HepG2 (cell line): ENCODE measurements at regions not wholly inside any gene's neighbourhood (a gene's known extent, or its start where the extent isn't known, plus 50 kb on each side); places are given as distances from the start of the nearest gene placed in this dataset.
"Not testable (repeated sequence)": the region's sequence is repeated elsewhere in the genome, so short reads cannot be mapped to it uniquely, and the experiment has no call there.

Experiments used
- ATAC-seq: fragments of 200-7000 bp; cut with Tn5 transposase; 3 replicates; pipeline ENCODE4 v1.9.1; 2020; ENCODE audit warnings: mild to moderate bottlenecking, moderate library complexity
- BruUV-seq: library from RNA; stranded (reverse); fragments of 400-500 nt; replicated peaks from 2 replicates; lab custom pipeline; 2021; lab: Mats Ljungman, UMichigan
- CTCF ChIA-PET: fragments of 300-600 bp; formaldehyde crosslinking; extraction: SDS; loops from one replicate; lab custom pipeline; 2021; ENCODE audit warnings: low total read pairs, inconsistent platforms, low intra/inter-chr PET ratio; lab: Yijun Ruan, JAX
- POLR2A ChIA-PET: fragments of 350-600 bp; sonication (Branson Sonifier 250); formaldehyde crosslinking; loops from one replicate; lab custom pipeline; 2020; ENCODE audit warnings: antibody characterized with exemption, inconsistent platforms; lab: Yijun Ruan, JAX
- DNase-seq: peaks from one replicate; pipeline ENCODE4 v3.0.0-alpha.2; 2015; ENCODE audit warnings: low spot score
- FAIRE-seq: peaks from 3 replicates; lab custom pipeline; 2011; peaks lifted over from hg19 to GRCh38; lab: Jason Lieb, UNC
- H2AFZ ChIP-seq: one replicate; pipeline ENCODE4 v1.6.1; 2011; ENCODE audit warnings: low read length, inconsistent platforms
- H3K27ac ChIP-seq: fragments of 300-600 bp; 3 replicates; pipeline ENCODE4 v1.8.0; 2011; ENCODE audit warnings: mixed run types, mild to moderate bottlenecking, mixed read lengths, low read length, inconsistent platforms; ENCODE audit not compliant: insufficient read depth; ENCODE audit errors: extremely low read length
- H3K27me3 ChIP-seq, 2 experiments: fragments of 200-600 bp in 1 of 2; 2 replicates in 1 of 2; 3 replicates in 1 of 2; pipeline versions ENCODE4 v1.6.0 to v1.8.0; 2011; ENCODE audit warnings: low read length in 2 of 2, mild to moderate bottlenecking in 2 of 2, moderate library complexity in 2 of 2, inconsistent platforms in 1 of 2; ENCODE audit not compliant: insufficient read depth in 2 of 2, control insufficient read depth in 1 of 2
- H3K36me3 ChIP-seq, 2 experiments: fragments of 200-600 bp in 1 of 2; replicated peaks in 1 of 2; 2 replicates in 1 of 2; 3 replicates in 1 of 2; pipeline versions ENCODE4 v1.5.1 to v1.8.0; 2011; ENCODE audit warnings: low read length in 2 of 2, inconsistent platforms in 1 of 2; ENCODE audit not compliant: insufficient read depth in 2 of 2, control insufficient read depth in 1 of 2
- H3K4me1 ChIP-seq: 2 replicates; pipeline ENCODE4 v1.5.1; 2012; ENCODE audit warnings: low read length, inconsistent platforms; ENCODE audit not compliant: insufficient read depth
- H3K4me2 ChIP-seq: 2 replicates; pipeline ENCODE4 v1.6.0; 2011; ENCODE audit warnings: low read depth, low read length, inconsistent platforms
- H3K4me3 ChIP-seq, 3 experiments: fragments of 200-600 bp in 1 of 3; sonication (generic), shearing (Covaris generic) in 1 of 3; replicated peaks in 1 of 3; 2 replicates each; pipeline ENCODE4 v1.5.1; 2011 to 2016; ENCODE audit warnings: low read length in 3 of 3, inconsistent platforms in 2 of 3, low read depth in 2 of 3, mild to moderate bottlenecking in 2 of 3, control low read depth in 1 of 3, mixed read lengths in 1 of 3; ENCODE audit not compliant: insufficient read depth in 1 of 3
- H3K79me2 ChIP-seq: one replicate; pipeline ENCODE4 v1.6.1; 2011; ENCODE audit warnings: low read length, inconsistent platforms; ENCODE audit not compliant: insufficient read depth
- H3K9ac ChIP-seq: 2 replicates; pipeline ENCODE4 v1.6.0; 2011; ENCODE audit warnings: mild to moderate bottlenecking, low read depth, low read length, inconsistent platforms; ENCODE audit not compliant: insufficient read depth
- H3K9me3 ChIP-seq: 2 replicates; pipeline ENCODE4 v1.5.1; 2012; ENCODE audit warnings: mild to moderate bottlenecking, low read length
- H4K20me1 ChIP-seq: 2 replicates; pipeline ENCODE4 v1.6.0; 2011; ENCODE audit warnings: inconsistent platforms, mild to moderate bottlenecking, low read length, moderate library complexity; ENCODE audit not compliant: insufficient read depth
- KDM3A ChIP-seq: IDR thresholded peaks from 2 replicates; pipeline ENCODE4 v1.6.1; 2018; ENCODE audit warnings: low read depth, missing compliant biosample characterization
- SNAPC5 ChIP-seq: sonication (generic); formaldehyde crosslinking; IDR thresholded peaks from 2 replicates; pipeline ENCODE4 v1.8.1; 2023; ENCODE audit warnings: mild to moderate bottlenecking, missing genetic modification reagents, borderline replicate concordance
- WGBS: methylation state at CpG from one replicate; pipeline ENCODE4 v1.1.6; 2017; ENCODE audit warnings: low lambda C conversion rate; 5-methylcytosine and 5-hydroxymethylcytosine counted together
- in situ Hi-C: cut with HindIII; loops from 2 replicates; pipeline ENCODE4 v1.10.0; 2017; ENCODE audit warnings: low pct_unique_long_range_greater_than_20kb; ENCODE audit not compliant: extremely low pct_ligation_motif_present
- intact Hi-C: fragments of 100-400 bp; cut with micrococcal nuclease; formaldehyde crosslinking; loops from one replicate; pipeline ENCODE4 v1.10.0; 2022; ENCODE audit not compliant: unreplicated experiment
- TF ChIP-seq, protein P1 (sequence below): sonication (generic); formaldehyde crosslinking; IDR thresholded peaks from 2 replicates; pipeline ENCODE4 v1.4.0; 2020; ENCODE audit warnings: missing genetic modification reagents

GRCh38 chr6:125640441-125641150, 108.8 kb upstream of the HEY2 start:
- Histone ChIP-seq H4K20me1 (no peaks in the 10 kb centered on the region), H3K4me1 (no peaks in the 10 kb centered on the region), H3K79me2 (no peaks in the 10 kb centered on the region), H3K27me3 (no peaks in the 10 kb centered on the region), H3K36me3 (no peaks in the 10 kb centered on the region), H3K9me3 (no peaks in the 10 kb centered on the region), H3K4me3 (no peak overlapping the region), H2AFZ (no peak overlapping the region), H3K4me2 (no peak overlapping the region), H3K27ac (no peak overlapping the region), H3K9ac (no peak overlapping the region)
- no TSS peak for BruUV-seq
- TF ChIP-seq KDM3A (CRISPR knock-in tag) (no peak), SNAPC5 (CRISPR knock-in tag) (no peak)
- TF ChIP-seq, protein P1, sequence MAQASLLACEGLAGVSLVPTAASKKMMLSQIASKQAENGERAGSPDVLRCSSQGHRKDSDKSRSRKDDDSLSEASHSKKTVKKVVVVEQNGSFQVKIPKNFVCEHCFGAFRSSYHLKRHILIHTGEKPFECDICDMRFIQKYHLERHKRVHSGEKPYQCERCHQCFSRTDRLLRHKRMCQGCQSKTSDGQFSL (CRISPR knock-in tag), result no peak
- ATAC-seq, result no peak
- no peak for FAIRE-seq
- ChIA-PET POLR2A (no interaction called here), CTCF (no interaction called here)
- no peak for DNase-seq
- in situ Hi-C loops, result no loop called here
- 33% methylated on average over 5 of the region's 5 CpGs for WGBS
- intact Hi-C loops, result no loop called here

DNA sequence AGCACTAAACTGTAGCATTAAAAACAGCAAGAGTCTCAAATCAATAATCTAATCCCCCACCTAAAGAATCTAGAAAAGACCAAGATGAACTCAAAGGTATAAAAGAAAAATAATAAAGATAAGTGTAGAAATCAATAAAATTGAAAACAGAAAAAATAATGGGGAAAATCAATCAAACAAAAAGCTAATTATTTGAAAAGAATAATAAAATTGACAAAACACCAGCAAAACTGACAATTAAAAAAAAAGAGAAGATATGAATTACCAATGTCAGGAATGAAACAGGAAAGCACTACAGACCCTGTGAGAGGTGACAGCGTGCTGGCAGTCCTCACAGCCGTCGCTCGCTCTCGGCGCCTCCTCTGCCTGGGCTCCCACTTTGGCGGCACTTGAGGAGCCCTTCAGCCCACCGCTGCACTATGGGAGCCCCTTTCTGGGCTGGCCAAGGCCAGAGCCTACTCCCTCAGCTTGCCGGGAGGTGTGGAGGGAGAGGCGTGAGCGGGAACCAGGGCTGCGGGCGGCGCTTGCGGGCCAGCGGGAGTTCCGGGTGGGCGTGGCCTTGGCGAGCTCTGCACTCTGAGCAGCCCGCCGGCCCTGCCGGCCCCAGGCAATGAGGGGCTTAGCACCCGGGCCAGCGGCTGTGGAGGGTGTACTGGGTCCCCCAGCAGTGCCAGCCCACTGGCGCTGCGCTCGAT, 105.3 kb upstream of the HEY2 start:
- WGBS, result 77% methylated on average over 13 of the region's 27 CpGs
- DNase-seq, H3K4me3 ChIP-seq, BruUV-seq, H3K4me2 ChIP-seq, ATAC-seq, FAIRE-seq, CTCF ChIA-PET, in situ Hi-C loops, H3K36me3 ChIP-seq, H3K79me2 ChIP-seq, H4K20me1 ChIP-seq, H3K27me3 ChIP-seq, H3K27ac ChIP-seq, H3K9me3 ChIP-seq, intact Hi-C loops, H2AFZ ChIP-seq, H3K9ac ChIP-seq, POLR2A ChIA-PET, H3K4me1 ChIP-seq: not testable (repeated sequence)
